ENCODE measurements at regions not wholly inside any gene's neighbourhood (a gene's known extent, or its start where the extent isn't known, plus 50 kb on each side); places are given as distances from the start of the nearest gene placed in this dataset.
"Not testable (repeated sequence)": the region's sequence is repeated elsewhere in the genome, so short reads cannot be mapped to it uniquely, and the experiment has no call there.

DNA sequence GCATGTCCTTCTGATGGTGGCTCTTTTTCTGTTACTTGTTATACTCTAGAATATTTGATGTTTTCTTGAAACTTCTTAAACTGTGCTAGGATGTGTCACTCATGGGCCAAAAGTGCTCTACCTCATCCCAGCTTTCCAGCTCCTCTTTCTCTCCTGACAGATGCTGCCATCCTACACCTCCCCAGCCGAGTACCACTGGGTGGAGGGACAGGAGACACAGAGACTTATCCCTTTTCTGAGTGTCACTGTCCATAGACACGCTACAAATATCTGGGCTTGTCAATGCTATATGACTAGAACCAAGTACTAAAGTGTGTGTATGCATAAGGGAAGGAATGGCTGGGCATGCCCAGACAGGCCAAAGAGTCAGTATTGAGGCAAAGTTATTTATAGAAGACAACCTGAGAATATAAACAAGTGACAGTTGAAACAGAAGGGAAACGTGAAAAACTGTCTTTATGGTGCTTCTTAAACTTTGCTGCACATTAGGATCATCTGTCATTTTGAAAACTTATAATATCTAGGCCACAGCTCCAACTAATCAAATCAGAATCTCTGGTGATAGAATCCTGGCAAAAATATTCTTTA lies 188.0 kb downstream of the CARTPT start:
- no peak for DNase-seq (ENCODE audit: low read depth)

DNA sequence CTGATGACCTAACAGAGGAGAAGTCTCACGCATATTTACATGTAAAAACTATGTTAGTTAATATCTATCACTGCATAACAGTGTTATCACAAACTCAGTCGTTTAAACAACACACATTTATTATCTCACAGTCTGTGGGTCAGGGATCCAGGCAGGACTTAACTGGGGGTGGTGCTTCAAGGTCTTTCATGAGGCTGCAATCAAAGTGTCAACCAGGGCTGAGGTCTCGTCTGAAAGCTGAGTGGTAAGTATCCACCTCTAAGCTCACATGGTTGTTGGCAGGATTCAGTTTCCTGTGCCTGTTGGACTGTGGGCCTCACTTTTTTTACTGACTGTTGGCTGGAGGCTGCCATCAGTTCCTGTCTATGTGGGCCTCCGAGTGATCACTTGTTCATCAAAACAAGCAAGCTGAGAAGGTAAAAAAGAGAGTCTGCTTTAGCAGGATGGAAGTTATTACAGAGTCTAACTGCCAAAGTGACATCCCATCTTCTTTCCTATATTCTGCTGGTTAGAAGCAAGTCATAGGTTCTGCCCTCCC lies 188.6 kb downstream of the CARTPT start:
- no peak for DNase-seq (ENCODE audit: low read depth)

DNA sequence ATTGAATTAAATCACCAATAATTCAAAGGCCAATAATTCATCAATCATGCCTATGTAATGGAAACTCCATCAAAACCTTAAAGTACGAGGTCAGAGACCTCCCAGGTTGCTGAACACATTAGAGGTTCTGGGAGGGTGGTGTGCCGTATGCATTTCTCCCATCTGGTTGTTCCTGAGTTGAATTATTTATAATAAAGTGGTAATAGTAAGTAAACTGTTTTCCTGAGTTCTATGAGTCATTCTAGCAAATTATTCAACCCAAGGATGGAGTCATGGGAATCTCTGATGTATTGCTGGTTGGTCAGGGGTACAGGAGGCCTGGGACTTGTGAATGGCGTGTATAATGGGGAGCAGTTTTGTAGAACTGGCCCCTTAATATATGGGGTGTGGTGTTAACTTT lies 191.7 kb downstream of the CARTPT start:
- no peak for DNase-seq (ENCODE audit: low read depth)

DNA sequence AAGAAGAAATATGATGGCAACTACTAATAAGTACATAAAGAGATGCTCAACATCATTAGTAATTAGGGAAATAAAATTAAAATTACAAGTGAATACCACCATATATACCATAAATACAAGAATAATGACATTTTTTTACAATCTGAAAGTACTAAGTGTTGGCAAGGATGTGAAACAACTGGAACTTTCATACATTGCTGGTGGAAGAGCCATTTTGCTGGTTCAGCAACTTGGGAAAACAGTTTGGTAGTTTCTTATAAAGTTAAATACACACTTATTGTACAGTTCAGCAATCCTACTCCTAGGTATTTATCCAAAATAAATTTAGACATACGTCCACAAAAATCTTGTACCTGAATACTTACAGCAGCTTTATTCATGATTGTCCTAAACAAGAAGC lies 192.9 kb downstream of the CARTPT start:
- no peak for DNase-seq (ENCODE audit: low read depth)

DNA sequence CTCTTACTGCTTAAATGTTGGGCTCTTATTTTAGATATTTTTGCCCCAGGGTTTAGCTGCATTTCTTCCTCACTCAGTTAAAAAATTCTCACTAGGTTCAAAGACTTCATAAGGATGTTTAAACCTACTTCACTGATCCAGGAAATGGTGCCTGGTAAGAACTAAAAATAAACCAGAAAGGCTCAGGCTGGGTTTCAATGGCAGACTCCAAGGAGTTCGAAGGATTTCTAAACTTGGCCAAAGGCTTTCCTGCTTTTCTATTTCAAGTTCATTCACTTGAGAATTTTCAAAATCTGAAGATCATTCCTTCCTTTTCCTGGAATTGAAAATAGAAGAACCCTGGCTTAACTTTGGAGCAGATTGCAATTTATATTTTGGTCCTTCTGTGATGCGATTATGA lies 193.0 kb upstream of the MAP1B start:
- DNase-seq (ENCODE audit: low read depth), result no peak

DNA sequence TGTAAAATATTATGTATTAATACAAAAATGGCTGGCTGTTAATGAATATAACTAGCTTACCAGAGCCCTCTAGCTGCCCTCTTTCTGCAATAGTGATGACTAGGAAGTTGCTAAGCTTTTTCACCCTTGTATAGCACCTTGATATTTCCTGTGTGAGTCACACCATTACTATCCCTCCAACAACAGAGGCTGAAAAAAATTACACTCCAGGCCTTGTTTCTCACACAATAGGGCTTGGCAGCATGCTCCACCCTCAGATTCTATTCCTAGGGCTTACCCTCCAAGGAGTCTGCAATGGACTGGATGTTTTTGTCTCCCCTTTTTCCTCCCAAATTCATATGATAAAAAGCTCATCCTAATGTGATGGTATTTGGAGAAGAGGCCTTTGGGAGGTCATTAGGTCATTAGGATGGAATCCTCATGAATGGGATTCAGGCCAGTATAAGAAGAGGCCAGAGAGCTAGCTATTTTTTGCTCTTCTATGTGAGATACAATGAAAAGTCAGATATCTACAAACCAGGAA lies 184.6 kb upstream of the MAP1B start:
- no peak for DNase-seq (ENCODE audit: low read depth)

DNA sequence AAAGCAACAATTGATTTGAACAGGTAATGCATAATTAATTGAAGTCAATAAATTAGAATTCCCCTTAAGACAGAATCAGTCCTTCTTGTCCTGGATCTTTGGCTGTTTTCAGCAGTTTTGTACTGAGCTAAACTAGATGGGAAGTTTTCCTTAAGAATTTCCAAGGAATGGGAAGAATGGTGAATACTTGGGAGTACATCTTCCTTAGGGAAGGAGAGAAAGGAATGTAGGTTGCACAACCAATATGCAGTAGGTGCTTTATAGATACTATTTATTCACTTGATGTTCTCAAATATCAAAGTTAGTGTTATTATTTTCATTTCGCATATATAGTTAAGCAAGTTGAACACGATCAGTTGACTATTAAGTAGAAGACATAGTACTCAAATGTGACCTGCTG lies 183.5 kb upstream of the MAP1B start:
- DNase-seq (ENCODE audit: low read depth), result no peak

DNA sequence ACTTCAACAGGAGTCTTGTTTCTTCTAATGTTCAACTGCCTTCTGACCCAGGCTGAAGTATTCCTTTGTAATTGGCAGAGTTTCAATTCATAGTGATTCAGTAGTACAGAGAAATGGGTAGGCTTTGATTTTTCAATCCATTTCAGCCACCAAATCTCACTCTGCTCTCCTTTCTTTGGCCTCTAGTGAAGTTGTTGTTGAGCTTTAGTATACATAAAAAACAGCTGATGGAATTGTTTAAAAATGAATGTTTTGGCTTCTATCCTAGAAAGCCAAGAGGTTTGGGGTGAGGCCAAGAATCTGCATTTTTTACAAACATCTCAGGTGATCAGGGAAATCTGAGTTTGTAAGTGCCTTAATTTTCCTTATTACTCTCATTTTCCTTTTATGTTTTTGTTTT lies 182.9 kb upstream of the MAP1B start:
- no peak for DNase-seq (ENCODE audit: low read depth)

DNA sequence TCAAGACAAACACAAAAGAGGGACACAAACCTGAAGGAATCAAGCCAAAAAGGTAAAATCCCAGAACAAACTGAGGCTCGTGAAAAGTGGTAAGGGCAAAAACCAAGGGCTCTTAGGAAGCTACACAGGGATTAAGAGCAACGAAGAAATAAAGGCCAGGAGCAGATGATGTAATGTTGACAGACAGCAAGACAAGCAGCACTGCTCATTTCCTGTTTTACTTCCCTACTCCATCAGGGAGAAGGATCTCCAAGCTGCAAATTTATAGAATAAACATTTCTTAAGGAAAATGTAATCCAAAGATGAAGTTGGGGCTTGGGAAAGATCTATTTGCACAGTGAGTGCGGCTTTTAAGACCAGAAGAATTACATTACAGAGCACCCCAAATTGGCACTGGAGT lies 182.3 kb upstream of the MAP1B start:
- DNase-seq (ENCODE audit: low read depth), result no peak

DNA sequence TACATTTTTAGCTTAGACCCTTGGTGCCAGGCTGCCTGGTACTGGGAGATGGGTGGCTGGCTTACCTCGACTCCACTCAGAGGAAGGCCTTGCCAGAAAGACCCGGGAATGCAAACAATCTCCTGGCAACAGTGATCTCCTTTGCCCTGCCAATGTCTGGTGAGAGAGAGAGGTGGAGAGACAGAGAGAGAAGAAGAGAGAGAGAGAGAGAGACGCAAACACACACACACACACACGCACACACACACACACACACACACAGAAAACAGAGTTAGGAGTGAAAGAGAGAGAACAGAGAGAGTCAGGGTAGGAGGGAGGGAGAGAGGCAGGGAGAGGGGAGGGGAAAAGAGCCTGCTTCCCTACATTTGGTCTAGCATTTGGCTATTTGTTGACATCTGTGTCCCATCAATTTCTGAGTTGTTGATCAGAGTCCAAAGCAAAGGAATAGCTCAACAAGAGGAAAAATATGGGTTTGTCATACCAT lies 181.6 kb upstream of the MAP1B start:
- DNase-seq (ENCODE audit: low read depth), result no peak

DNA sequence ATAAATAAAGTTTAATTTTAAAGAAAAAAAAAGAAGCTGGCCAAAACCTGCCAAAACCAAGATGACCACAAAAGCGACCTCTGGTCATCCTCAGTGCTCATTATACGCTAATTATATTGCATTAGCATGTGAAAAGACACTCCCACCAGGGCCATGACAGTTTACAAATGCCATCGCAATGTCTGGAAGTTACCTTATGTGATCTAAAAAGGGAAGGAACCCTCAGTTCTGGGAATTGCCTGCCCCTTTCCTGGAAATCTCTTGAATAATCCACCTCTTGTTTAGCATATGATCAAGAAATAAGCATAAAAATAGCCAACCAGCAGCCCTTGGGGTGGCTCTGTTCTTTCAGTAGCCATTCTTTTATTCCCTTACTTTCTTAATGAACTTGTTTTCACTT lies 178.3 kb upstream of the MAP1B start:
- DNase-seq (ENCODE audit: low read depth), result no peak

DNA sequence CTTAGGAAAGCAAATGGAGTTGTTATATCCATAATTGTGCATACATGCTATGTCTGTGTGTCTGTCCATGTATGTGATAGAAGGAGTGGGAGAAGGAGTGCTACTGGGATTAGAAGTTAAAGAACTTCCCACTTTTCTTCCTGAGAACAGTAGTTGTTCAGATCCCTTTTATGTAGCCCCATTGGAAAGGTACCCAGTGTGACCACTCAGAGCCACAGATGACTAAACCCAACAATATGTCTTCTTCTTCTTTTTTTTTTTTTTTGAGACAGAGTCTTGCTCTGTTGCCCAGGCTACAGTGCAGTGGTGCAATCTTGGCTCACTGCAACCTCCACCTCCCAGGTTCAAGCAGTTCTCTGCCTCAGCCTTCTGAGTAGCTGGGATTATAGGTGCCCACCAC lies 176.7 kb upstream of the MAP1B start:
- DNase-seq (ENCODE audit: low read depth), result not testable (repeated sequence)

DNA sequence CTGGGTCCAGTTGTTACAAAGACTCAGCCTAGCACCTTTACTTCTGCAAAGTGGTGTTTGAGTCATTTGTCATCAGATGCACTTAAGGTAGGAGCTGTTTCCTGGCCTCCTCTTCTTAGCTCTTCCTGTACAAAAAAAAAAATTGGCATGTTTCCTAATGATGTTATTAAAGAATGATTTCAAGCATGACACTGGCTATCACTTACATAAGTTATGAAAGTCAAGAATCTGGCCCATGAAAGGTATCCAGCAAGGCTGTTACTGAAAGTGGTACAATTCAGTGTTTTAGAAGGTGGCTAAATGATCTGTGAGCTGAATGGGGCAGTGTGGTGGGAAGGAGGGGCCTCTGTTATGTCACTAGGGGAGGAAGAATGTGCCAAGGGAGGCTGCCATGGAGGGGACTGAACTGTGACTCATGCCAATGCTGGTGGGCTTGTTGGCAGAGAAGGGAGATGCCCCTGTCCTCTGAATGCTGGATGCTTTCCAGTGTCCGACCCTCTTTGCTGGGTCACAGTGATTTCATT lies 175.1 kb upstream of the MAP1B start:
- DNase-seq (ENCODE audit: low read depth), result no peak

DNA sequence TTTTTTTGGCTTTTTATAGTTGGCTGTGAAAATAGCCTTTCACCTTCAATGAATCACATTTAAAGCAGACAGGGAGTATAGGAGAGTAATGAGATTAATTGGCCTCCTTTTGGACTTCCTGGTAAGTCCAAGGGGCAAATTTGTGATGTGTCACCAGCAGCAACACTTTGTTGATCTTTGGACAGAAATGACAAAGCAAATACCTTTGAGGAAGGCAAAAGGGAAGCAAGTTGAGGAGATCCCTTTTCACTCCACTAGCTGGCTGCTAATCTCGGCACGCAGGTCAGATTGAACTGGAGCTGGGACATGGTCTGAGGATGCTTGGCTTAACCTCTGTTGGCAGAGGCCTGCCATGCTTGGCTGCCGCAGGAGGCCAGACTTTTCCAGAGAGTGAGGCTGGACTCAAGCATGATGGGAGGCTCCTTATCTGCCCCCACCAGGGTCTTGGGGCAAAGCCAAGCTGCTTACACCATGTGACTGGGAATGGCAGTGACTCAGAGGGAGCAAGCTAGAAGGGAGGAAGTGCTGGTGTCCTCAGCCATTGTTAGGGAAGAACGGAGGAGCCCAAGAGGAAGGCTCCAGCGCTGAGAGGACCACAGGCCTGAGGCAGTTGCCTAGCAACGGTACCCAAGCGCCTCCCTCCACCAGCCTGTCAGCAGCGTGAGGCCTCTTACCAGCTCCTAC lies 174.5 kb upstream of the MAP1B start:
- no peak for DNase-seq (ENCODE audit: low read depth)

DNA sequence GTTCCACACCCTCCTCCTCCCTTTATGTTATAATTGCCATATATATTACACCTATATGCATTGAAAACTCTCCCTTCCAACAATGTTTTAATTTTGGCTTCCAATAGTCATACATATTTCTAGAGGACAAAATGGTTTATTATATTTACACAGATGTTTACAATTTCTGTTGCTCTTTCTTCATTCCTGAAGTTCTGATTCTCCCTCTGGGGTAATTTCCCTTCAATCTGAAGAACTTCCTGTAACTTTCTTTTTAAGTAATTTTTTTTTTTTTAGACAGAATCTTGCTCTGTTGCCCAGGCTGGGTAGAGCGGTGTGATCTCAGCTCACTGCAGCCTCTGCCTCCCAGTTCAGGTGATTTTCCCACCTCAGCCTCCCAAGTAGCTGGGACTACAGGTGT lies 173.0 kb upstream of the MAP1B start:
- DNase-seq (ENCODE audit: low read depth), result no peak

DNA sequence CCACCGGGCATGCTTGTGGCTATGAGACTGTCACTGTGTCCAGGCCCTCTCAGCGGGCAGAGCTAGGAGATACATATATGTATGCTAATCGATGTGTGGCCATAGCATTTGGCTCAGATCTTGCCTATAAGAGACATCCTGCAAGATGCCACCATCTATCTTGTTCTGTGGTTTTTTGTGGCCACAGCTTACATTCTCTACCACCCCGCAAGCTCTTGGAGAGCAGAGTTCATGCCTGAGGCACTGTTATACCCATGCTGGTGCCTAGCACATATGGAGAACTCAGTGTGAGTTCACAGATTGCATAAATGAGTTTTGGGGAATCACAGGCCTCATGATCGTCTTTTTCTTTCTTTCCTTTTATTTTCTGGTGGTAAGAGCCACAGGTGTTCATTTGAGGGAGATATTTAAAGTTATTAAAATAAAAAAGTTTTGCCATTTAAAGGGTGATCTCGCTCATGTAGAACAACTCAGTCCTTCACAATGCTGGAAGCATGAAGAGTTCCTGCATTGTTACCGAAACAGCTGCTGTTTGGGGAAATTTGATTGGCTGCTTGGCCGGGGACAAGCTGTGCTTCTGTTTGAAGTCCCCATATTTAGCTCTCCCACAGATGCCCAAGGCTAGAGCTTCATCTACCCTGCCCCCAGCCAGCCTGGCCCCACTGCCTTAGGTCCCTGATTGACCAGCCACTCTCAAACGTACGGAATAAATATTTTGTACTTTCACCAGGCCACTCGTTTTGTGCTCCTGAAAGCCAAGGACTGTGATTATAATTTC lies 169.2 kb upstream of the MAP1B start:
- DNase-seq (ENCODE audit: low read depth), result no peak

DNA sequence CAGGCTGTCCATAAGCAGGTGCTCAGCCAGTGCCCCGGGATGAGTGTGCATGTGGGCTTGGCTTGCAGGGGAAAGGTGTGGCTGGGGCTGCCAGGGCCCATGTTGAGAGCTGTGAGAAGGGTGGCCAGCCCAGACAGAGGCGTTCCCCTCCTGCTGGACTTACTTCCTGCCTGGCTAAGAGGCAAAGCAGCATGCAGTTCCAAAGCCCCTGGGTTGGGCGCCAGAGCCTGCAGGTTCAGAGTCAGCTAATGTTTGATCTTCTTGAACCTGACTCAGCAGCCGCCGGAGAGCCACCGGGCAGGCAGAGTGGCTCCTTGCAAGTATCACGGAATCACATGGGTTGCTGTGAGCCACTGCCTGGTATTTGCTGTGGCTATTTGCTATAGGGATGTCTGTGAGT lies 168.4 kb upstream of the MAP1B start:
- DNase-seq (ENCODE audit: low read depth), result no peak

DNA sequence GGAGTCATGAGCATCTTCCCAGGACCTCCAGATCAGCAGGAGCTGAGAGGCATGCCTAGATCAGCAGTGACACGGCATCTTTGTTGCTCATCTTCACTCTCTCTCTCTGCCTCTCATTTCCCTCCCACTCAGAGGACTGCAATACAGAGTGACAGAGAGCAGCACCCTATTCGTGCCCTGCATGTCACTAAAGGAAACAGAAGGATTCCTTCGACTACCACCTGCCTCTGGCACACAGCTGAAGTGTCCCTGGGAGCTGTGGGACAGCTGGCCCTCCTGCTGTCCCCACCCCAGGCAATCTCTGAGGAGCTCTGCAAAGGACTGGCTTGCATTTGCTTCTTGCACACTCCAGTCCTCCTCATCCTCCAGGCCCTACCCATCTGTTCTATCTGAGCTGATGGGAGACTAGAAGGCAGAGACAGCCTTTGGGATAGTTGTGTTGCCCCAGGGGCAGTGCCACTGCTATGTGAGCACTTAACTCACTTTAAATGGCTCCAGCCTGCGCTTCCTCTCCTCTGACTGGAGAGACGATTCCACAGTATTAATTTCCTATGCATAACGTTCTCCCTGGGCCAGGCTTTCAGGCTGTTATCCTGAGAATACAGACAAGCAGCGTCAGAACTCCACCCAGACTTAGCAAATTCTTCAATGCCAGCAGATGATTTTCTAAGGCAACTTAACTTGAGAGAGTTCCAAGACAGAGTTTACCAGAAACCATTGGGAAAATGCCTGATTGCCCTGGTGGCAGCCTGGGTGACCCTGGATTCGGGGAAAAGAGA lies 167.6 kb upstream of the MAP1B start:
- DNase-seq (ENCODE audit: low read depth), result no peak

DNA sequence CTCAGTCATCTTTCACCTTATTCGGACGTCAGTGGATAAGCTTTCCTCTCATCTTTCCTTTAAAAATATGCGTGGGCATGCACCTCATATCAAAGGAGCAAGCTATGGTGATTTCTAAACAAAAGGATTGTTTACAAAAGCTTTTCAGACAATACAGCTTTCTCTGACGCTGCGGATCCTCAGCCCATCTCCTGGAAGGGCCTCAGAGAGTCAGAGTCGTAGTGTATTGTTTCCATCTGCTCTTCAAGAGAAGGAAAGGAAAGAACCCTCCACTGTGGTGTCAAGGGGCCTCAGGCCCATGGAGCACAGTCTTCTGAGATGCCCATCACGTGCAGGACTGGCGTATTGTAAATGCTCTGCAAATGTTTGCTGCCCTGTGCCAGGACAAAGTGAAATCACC lies 163.4 kb upstream of the MAP1B start:
- DNase-seq (ENCODE audit: low read depth), result no peak

DNA sequence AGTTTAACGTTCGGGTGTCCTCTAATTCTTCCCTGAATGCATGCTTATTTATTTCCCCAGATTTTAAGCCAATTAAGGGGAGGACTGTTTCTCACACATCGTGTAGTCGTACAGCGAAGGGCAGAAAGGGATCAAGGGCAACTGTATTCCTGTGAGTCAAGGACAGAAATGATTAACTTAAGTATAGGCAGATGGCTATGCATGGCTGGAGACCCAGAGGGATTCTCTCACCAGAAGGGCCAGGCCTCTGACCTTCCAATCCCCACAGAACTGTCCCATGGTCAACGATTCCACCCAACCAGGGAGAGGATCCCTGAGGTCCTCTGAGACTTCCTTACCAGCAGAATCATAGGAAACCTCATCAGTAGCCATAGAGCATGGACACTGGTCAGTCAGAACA lies 161.8 kb upstream of the MAP1B start:
- DNase-seq (ENCODE audit: low read depth), result no peak

DNA sequence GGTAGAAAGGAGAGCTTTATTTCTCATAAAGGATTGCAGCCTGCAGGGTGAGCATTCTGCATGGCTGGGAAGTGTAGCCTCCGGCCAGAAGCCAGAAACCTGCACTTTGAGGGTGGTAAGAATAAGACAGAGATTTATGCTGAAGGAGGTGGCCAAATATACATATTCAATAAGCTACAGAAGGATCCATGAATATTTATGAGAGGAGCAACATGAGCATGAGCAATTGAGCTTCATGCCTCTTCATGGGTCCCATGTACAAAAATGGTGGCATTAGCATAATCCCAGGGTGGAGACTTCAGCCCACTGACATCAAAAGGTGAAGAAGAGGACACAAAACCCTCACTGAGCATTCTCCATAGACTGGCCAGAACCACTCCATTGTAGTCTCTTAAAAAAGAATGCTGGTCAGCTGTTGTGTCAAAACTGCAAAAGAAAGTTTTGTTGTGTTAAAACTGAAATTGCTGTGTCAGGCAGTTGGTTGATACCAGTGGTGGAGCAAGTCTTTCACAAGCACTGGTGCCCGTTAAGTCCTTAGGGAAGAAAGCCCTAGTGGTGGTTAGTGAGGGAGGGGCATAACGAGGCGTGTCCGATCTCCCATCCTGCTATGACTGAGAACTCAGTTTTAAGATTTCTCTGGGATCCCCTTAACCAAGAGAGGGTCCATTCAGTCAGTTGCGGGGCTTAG lies 160.8 kb upstream of the MAP1B start:
- DNase-seq (ENCODE audit: low read depth), result no peak
